HepG2 (cell line): ENCODE measurements at regions not wholly inside any gene's neighbourhood (a gene's known extent, or its start where the extent isn't known, plus 50 kb on each side); places are given as distances from the start of the nearest gene placed in this dataset.

ENCODE experiments used
- ATAC-seq: fragments of 200-7000 bp; cut with Tn5 transposase; 3 replicates; pipeline ENCODE4 v1.9.1; 2020; ENCODE audit warnings: mild to moderate bottlenecking, moderate library complexity
- BruUV-seq: library from RNA; stranded (reverse); fragments of 400-500 nt; replicated peaks from 2 replicates; lab custom pipeline; 2021; lab: Mats Ljungman, UMichigan
- CTCF ChIA-PET: fragments of 300-600 bp; formaldehyde crosslinking; extraction: SDS; loops from one replicate; lab custom pipeline; 2021; ENCODE audit warnings: low total read pairs, inconsistent platforms, low intra/inter-chr PET ratio; lab: Yijun Ruan, JAX
- POLR2A ChIA-PET: fragments of 350-600 bp; sonication (Branson Sonifier 250); formaldehyde crosslinking; loops from one replicate; lab custom pipeline; 2020; ENCODE audit warnings: antibody characterized with exemption, inconsistent platforms; lab: Yijun Ruan, JAX
- DNase-seq: peaks from one replicate; pipeline ENCODE4 v3.0.0-alpha.2; 2015; ENCODE audit warnings: low spot score
- FAIRE-seq: peaks from 3 replicates; lab custom pipeline; 2011; peaks lifted over from hg19 to GRCh38; lab: Jason Lieb, UNC
- H2AFZ ChIP-seq: one replicate; pipeline ENCODE4 v1.6.1; 2011; ENCODE audit warnings: low read length, inconsistent platforms
- H3K27ac ChIP-seq: fragments of 300-600 bp; 3 replicates; pipeline ENCODE4 v1.8.0; 2011; ENCODE audit warnings: mixed run types, mild to moderate bottlenecking, mixed read lengths, low read length, inconsistent platforms; ENCODE audit not compliant: insufficient read depth; ENCODE audit errors: extremely low read length
- H3K27me3 ChIP-seq, 2 experiments: fragments of 200-600 bp in 1 of 2; 2 replicates in 1 of 2; 3 replicates in 1 of 2; pipeline versions ENCODE4 v1.6.0 to v1.8.0; 2011; ENCODE audit warnings: low read length in 2 of 2, mild to moderate bottlenecking in 2 of 2, moderate library complexity in 2 of 2, inconsistent platforms in 1 of 2; ENCODE audit not compliant: insufficient read depth in 2 of 2, control insufficient read depth in 1 of 2
- H3K36me3 ChIP-seq, 2 experiments: fragments of 200-600 bp in 1 of 2; replicated peaks in 1 of 2; 2 replicates in 1 of 2; 3 replicates in 1 of 2; pipeline versions ENCODE4 v1.5.1 to v1.8.0; 2011; ENCODE audit warnings: low read length in 2 of 2, inconsistent platforms in 1 of 2; ENCODE audit not compliant: insufficient read depth in 2 of 2, control insufficient read depth in 1 of 2
- H3K4me1 ChIP-seq: 2 replicates; pipeline ENCODE4 v1.5.1; 2012; ENCODE audit warnings: low read length, inconsistent platforms; ENCODE audit not compliant: insufficient read depth
- H3K4me2 ChIP-seq: 2 replicates; pipeline ENCODE4 v1.6.0; 2011; ENCODE audit warnings: low read depth, low read length, inconsistent platforms
- H3K4me3 ChIP-seq, 3 experiments: fragments of 200-600 bp in 1 of 3; sonication (generic), shearing (Covaris generic) in 1 of 3; replicated peaks in 1 of 3; 2 replicates each; pipeline ENCODE4 v1.5.1; 2011 to 2016; ENCODE audit warnings: low read length in 3 of 3, inconsistent platforms in 2 of 3, low read depth in 2 of 3, mild to moderate bottlenecking in 2 of 3, control low read depth in 1 of 3, mixed read lengths in 1 of 3; ENCODE audit not compliant: insufficient read depth in 1 of 3
- H3K79me2 ChIP-seq: one replicate; pipeline ENCODE4 v1.6.1; 2011; ENCODE audit warnings: low read length, inconsistent platforms; ENCODE audit not compliant: insufficient read depth
- H3K9ac ChIP-seq: 2 replicates; pipeline ENCODE4 v1.6.0; 2011; ENCODE audit warnings: mild to moderate bottlenecking, low read depth, low read length, inconsistent platforms; ENCODE audit not compliant: insufficient read depth
- H3K9me3 ChIP-seq: 2 replicates; pipeline ENCODE4 v1.5.1; 2012; ENCODE audit warnings: mild to moderate bottlenecking, low read length
- H4K20me1 ChIP-seq: 2 replicates; pipeline ENCODE4 v1.6.0; 2011; ENCODE audit warnings: inconsistent platforms, mild to moderate bottlenecking, low read length, moderate library complexity; ENCODE audit not compliant: insufficient read depth
- ARID3A ChIP-seq: IDR thresholded peaks from 2 replicates; pipeline ENCODE4 v1.6.1; 2012; ENCODE audit warnings: low read depth, low read length, improper control_type of control experiment
- ARNT2 ChIP-seq: sonication (generic); formaldehyde crosslinking; IDR thresholded peaks from 2 replicates; pipeline ENCODE4 v1.8.0; 2022; ENCODE audit warnings: mild to moderate bottlenecking, low read depth, missing genetic modification reagents, moderate library complexity
- ATF1 ChIP-seq: IDR thresholded peaks from 2 replicates; pipeline ENCODE4 v1.6.1; 2016; ENCODE audit warnings: mild to moderate bottlenecking, control low read depth
- BHLHE40 ChIP-seq: IDR thresholded peaks from 2 replicates; pipeline ENCODE4 v1.6.1; 2011; ENCODE audit warnings: low read length, improper control_type of control experiment
- CEBPG ChIP-seq: IDR thresholded peaks from 2 replicates; pipeline ENCODE4 v1.6.1; 2016
- ELF1 ChIP-seq: sonication (generic); formaldehyde crosslinking; IDR thresholded peaks from 2 replicates; pipeline ENCODE4 v1.4.0; 2020; ENCODE audit warnings: missing genetic modification reagents
- ERF ChIP-seq: IDR thresholded peaks from 2 replicates; pipeline ENCODE4 v1.6.1; 2018; ENCODE audit warnings: missing biosample characterization, missing genetic modification reagents
- FOXK2 ChIP-seq: fragments of 450-650 bp; IDR thresholded peaks from 2 replicates; pipeline ENCODE4 v1.6.1; 2016
- JARID2 ChIP-seq: sonication (generic); formaldehyde crosslinking; IDR thresholded peaks from 2 replicates; pipeline ENCODE4 v1.8.1; 2023; ENCODE audit warnings: missing genetic modification reagents, inconsistent platforms; ENCODE audit not compliant: insufficient replicate concordance
- RARG ChIP-seq: sonication (generic); formaldehyde crosslinking; IDR thresholded peaks from 2 replicates; pipeline ENCODE4 v1.4.0; 2020; ENCODE audit warnings: low read depth, mild to moderate bottlenecking, missing genetic modification reagents
- ZFP36L1 ChIP-seq: sonication (generic); formaldehyde crosslinking; IDR thresholded peaks from 2 replicates; pipeline ENCODE4 v1.8.0; 2022; ENCODE audit warnings: mild to moderate bottlenecking, missing genetic modification reagents, moderate library complexity
- ZNF256 ChIP-seq: sonication (generic); formaldehyde crosslinking; conservative IDR thresholded peaks from 2 replicates; pipeline ENCODE4 v1.4.0; 2020; ENCODE audit warnings: missing genetic modification reagents
- ZNF263 ChIP-seq: sonication (generic); formaldehyde crosslinking; IDR thresholded peaks from 2 replicates; pipeline ENCODE4 v1.4.0; 2020; ENCODE audit warnings: missing genetic modification reagents
- ZNF607 ChIP-seq: sonication (generic); formaldehyde crosslinking; IDR thresholded peaks from 2 replicates; pipeline ENCODE4 v1.5.1; 2020; ENCODE audit warnings: missing genetic modification reagents, mild to moderate bottlenecking, borderline replicate concordance
- ZNF616 ChIP-seq: sonication (generic); formaldehyde crosslinking; IDR thresholded peaks from 2 replicates; pipeline ENCODE4 v1.5.0; 2020; ENCODE audit warnings: low read depth, mild to moderate bottlenecking, missing genetic modification reagents
- ZNF772 ChIP-seq: sonication (generic); formaldehyde crosslinking; IDR thresholded peaks from 2 replicates; pipeline ENCODE4 v1.5.0; 2020; ENCODE audit warnings: mild to moderate bottlenecking, missing genetic modification reagents
- WGBS: methylation state at CpG from one replicate; pipeline ENCODE4 v1.1.6; 2017; ENCODE audit warnings: low lambda C conversion rate; 5-methylcytosine and 5-hydroxymethylcytosine counted together
- in situ Hi-C: cut with HindIII; loops from 2 replicates; pipeline ENCODE4 v1.10.0; 2017; ENCODE audit warnings: low pct_unique_long_range_greater_than_20kb; ENCODE audit not compliant: extremely low pct_ligation_motif_present
- intact Hi-C: fragments of 100-400 bp; cut with micrococcal nuclease; formaldehyde crosslinking; loops from one replicate; pipeline ENCODE4 v1.10.0; 2022; ENCODE audit not compliant: unreplicated experiment

- no peaks in the 10 kb centered on the region for H3K79me2 ChIP-seq
- TF ChIP-seq ERF (CRISPR knock-in tag) (no peak), JARID2 (CRISPR knock-in tag) (no peak), ZNF256 (CRISPR knock-in tag) (no peak), ATF1 (CRISPR knock-in tag) (no peak), ELF1 (CRISPR knock-in tag) (no peak), ZFP36L1 (no peak), ARNT2 (CRISPR knock-in tag) (no peak), CEBPG (CRISPR knock-in tag) (no peak), FOXK2 (no peak), ZNF607 (no peak), RARG (CRISPR knock-in tag) (no peak), BHLHE40 (no peak), ZNF263 (CRISPR knock-in tag) (no peak), ARID3A (no peak), ZNF772 (CRISPR knock-in tag) (no peak), ZNF616 (no peak)
- H3K27ac ChIP-seq, result no peak overlapping the region
- H3K4me3 ChIP-seq, result no peak overlapping the region
- WGBS, result no CpG with 5 or more reads among the region's 12 CpGs
- POLR2A ChIA-PET, result no interaction called here
- no peak overlapping the region for H3K9ac ChIP-seq
- no peak for DNase-seq
- no peaks in the 10 kb centered on the region for H3K27me3 ChIP-seq
- intact Hi-C loops (no loop called here), in situ Hi-C loops (no loop called here)
- ATAC-seq, result no peak
- no peak overlapping the region for H3K4me2 ChIP-seq
- H3K9me3 ChIP-seq, result no peaks in the 10 kb centered on the region
- BruUV-seq, result no TSS peak
- no peaks in the 10 kb centered on the region for H3K36me3 ChIP-seq
- no peak for FAIRE-seq
- no peaks in the 10 kb centered on the region for H4K20me1 ChIP-seq
- no peak overlapping the region for H2AFZ ChIP-seq
- H3K4me1 ChIP-seq, result no peaks in the 10 kb centered on the region
- CTCF ChIA-PET, result no interaction called here
These were observed 108.5 kb upstream of the MID1 start for GRCh38 chrX:10728806-10729389.
